Liver (tissue), 8 donors: ENCODE measurements at regions not wholly inside any gene's neighbourhood (a gene's known extent, or its start where the extent isn't known, plus 50 kb on each side); places are given as distances from the start of the nearest gene placed in this dataset.

Experiments used
- DNase-seq: peaks from one replicate; pipeline ENCODE4 v3.0.0-alpha.2; 2017; ENCODE audit warnings: low spot score
- H3K27ac ChIP-seq, 2 donors: one replicate each; pipeline ENCODE4 v1.7.0; 2013; ENCODE audit warnings: inconsistent platforms in 2 of 2, low read length in 2 of 2, control low read depth in 1 of 2, low read depth in 1 of 2, mild to moderate bottlenecking in 1 of 2
- H3K27me3 ChIP-seq, 4 donors: one replicate each; pipeline versions ENCODE4 v1.6.1 to v1.7.0; 2013; ENCODE audit warnings: low read length in 3 of 4, inconsistent platforms in 1 of 4, mild to moderate bottlenecking in 1 of 4, moderate library complexity in 1 of 4; ENCODE audit not compliant: control insufficient read depth in 4 of 4, insufficient read depth in 4 of 4
- H3K36me3 ChIP-seq, 4 donors: one replicate each; pipeline versions ENCODE4 v1.6.1 to v1.7.0; 2013; ENCODE audit warnings: low read length in 3 of 4, mild to moderate bottlenecking in 3 of 4, low read depth in 1 of 4, moderate library complexity in 1 of 4; ENCODE audit not compliant: control insufficient read depth in 4 of 4, insufficient read depth in 3 of 4
- H3K4me1 ChIP-seq, 4 donors: one replicate each; pipeline versions ENCODE4 v1.6.1 to v1.7.0; 2013; ENCODE audit warnings: low read length in 3 of 4, mild to moderate bottlenecking in 3 of 4, moderate library complexity in 1 of 4; ENCODE audit not compliant: control insufficient read depth in 4 of 4, insufficient read depth in 4 of 4
- H3K4me3 ChIP-seq, 3 donors: one replicate each; pipeline versions ENCODE4 v1.6.1 to v1.7.0; 2013; ENCODE audit warnings: low read length in 3 of 3, control low read depth in 1 of 3, low read depth in 1 of 3, mild to moderate bottlenecking in 1 of 3
- H3K9ac ChIP-seq, 2 donors: one replicate each; pipeline ENCODE4 v1.7.0; 2013; ENCODE audit warnings: low read length in 2 of 2, mild to moderate bottlenecking in 2 of 2, moderate library complexity in 2 of 2, control low read depth in 1 of 2, low read depth in 1 of 2
- H3K9me3 ChIP-seq, 4 donors: one replicate each; pipeline versions ENCODE4 v1.6.1 to v1.7.0; 2013; ENCODE audit warnings: low read length in 3 of 4; ENCODE audit not compliant: control insufficient read depth in 4 of 4
- FOXA1 ChIP-seq: IDR thresholded peaks from 2 replicates; pipeline ENCODE4 v1.6.1; 2016; ENCODE audit warnings: antibody characterized with exemption
- FOXA2 ChIP-seq: IDR thresholded peaks from 2 replicates; pipeline ENCODE4 v1.6.1; 2016; ENCODE audit warnings: antibody characterized with exemption
- GABPA ChIP-seq, 2 donors: IDR thresholded peaks in 1 of 2; conservative IDR thresholded peaks in 1 of 2; 2 replicates each; pipeline ENCODE4 v1.6.1; 2016; ENCODE audit warnings: antibody characterized with exemption in 2 of 2, mild to moderate bottlenecking in 1 of 2, moderate library complexity in 1 of 2
- HNF4G ChIP-seq: IDR thresholded peaks from 2 replicates; pipeline ENCODE4 v1.6.1; 2016; ENCODE audit warnings: antibody characterized with exemption
- JUND ChIP-seq, 2 donors: IDR thresholded peaks; 2 replicates each; pipeline ENCODE4 v1.6.1; 2016; ENCODE audit warnings: antibody characterized with exemption in 2 of 2
- RXRA ChIP-seq, 2 donors: IDR thresholded peaks; 2 replicates each; pipeline ENCODE4 v1.6.1; 2017 to 2018; ENCODE audit warnings: antibody characterized with exemption in 2 of 2, mild to moderate bottlenecking in 1 of 2
- SP1 ChIP-seq: IDR thresholded peaks from 2 replicates; pipeline ENCODE4 v1.6.1; 2018; ENCODE audit warnings: antibody characterized with exemption, mild to moderate bottlenecking
- TAF1 ChIP-seq: conservative IDR thresholded peaks from 2 replicates; pipeline ENCODE4 v1.6.1; 2016; ENCODE audit warnings: antibody characterized with exemption, mild to moderate bottlenecking
- YY1 ChIP-seq: IDR thresholded peaks from 2 replicates; pipeline ENCODE4 v1.6.1; 2016; ENCODE audit warnings: antibody characterized with exemption, mild to moderate bottlenecking
- WGBS: extraction: QIAGEN DNeasy Blood & Tissue Kit; methylation state at CpG from one replicate; pipeline ENCODE4 v1.1.7; 2013; 5-methylcytosine and 5-hydroxymethylcytosine counted together
- TF ChIP-seq, protein P1 (sequence below): IDR thresholded peaks from 2 replicates; pipeline ENCODE4 v1.6.1; 2016; ENCODE audit warnings: antibody characterized with exemption
- TF ChIP-seq, protein P2 (sequence below): IDR thresholded peaks from 2 replicates; pipeline ENCODE4 v1.6.1; 2016; ENCODE audit warnings: antibody characterized with exemption
- TF ChIP-seq, protein P3 (sequence below): fragments of 150-350 bp; IDR thresholded peaks from 2 replicates; pipeline ENCODE4 v1.5.1; 2017; ENCODE audit warnings: improper control_type of control experiment, low read depth, low read length; ENCODE audit not compliant: missing input control
- donor health status: healthy.
- donor health status: healthy.
- donor health status: healthy.
- donor health status: healthy.
- donor health status: healthy.

DNA sequence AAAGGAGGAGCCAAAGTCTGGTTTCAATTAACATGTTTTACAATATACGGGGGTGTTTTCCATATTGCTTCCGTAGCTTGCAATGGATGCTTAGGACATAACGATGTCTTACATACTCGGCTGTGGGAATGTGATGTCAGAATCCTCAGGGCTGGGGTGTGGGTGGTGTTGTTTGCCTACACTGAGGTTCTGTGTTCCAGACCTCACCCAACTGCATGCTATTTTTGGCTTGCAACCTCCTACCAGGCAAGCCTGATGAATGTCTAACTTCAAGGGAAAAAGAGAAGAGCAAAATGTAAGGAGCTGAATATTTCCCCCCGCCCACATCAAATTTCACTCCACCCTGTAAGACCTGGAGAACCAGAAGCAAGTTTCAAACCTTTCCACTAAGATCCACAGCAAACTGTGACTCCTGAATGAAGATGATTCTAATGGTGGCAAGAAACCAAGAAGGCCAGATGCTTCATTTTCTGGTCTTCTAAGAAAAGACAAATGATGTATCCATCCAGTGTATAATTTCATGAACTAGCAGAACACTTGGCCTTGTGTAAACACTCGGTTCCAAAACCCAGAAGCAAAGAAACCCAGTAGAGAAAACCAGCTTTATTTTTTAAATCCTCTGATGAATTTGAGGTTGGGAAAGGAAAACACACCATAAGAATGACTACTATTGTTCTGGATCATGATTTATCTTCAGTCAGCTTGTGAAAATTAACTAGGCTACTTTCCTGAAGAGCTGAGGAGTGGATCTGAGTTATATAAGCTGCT is 227.9 kb downstream of the DACT1 start:
- no peak for DNase-seq
- Histone ChIP-seq H3K4me1 (no peaks in the 10 kb centered on the region), H3K27me3 (no peaks in the 10 kb centered on the region)

DNA sequence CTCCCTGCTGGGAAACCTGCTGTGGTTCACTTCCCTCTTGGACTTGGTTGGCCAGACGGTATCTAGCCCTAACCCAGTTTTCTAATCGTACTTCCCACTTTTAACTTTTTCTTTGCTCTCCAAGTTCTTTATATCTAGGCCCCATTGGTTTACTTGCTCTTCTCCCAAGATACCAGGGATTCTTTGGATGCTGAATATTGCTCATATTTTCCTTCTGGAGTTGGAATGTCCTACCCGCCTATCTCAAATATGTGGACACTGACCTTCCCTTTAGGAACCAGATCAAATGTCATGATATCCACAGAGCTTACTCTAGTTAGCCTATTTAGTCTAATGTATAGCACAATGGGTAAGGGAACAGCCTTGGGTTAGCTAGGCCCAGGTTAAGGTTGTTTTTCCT is 228.6 kb downstream of the DACT1 start:
- peak in 1 of 2 donors; percentile 21 for TF ChIP-seq JUND (IDR thresholded peaks at IDR 0.05)
- TF ChIP-seq SP1: no peak
- no peak for TF ChIP-seq RXRA (IDR thresholded peaks at IDR 0.05)
- TF ChIP-seq, protein P1, sequence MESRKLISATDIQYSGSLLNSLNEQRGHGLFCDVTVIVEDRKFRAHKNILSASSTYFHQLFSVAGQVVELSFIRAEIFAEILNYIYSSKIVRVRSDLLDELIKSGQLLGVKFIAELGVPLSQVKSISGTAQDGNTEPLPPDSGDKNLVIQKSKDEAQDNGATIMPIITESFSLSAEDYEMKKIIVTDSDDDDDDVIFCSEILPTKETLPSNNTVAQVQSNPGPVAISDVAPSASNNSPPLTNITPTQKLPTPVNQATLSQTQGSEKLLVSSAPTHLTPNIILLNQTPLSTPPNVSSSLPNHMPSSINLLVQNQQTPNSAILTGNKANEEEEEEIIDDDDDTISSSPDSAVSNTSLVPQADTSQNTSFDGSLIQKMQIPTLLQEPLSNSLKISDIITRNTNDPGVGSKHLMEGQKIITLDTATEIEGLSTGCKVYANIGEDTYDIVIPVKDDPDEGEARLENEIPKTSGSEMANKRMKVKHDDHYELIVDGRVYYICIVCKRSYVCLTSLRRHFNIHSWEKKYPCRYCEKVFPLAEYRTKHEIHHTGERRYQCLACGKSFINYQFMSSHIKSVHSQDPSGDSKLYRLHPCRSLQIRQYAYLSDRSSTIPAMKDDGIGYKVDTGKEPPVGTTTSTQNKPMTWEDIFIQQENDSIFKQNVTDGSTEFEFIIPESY: no peak
- no peak for TF ChIP-seq YY1
- Histone ChIP-seq H3K4me3 (no peak overlapping the region), H3K4me1 (no peaks in the 10 kb centered on the region), H3K9me3 (no peaks in the 10 kb centered on the region), H3K9ac (no peak overlapping the region), H3K27ac (no peak overlapping the region), H3K36me3 (no peaks in the 10 kb centered on the region), H3K27me3 (no peaks in the 10 kb centered on the region)
- 78% methylated on average over 3 of the region's 3 CpGs for WGBS
- DNase-seq: no peak

More for the DNA sequence above, 227.9 kb downstream of the DACT1 start:
- H3K36me3 ChIP-seq: no peaks in the 10 kb centered on the region
- 87% methylated on average over 6 of the region's 6 CpGs for WGBS
- no peaks in the 10 kb centered on the region for H3K9me3 ChIP-seq
- no peak overlapping the region for H3K4me3 ChIP-seq
- TF ChIP-seq JUND (IDR thresholded peaks at IDR 0.05) (no peak), RXRA (IDR thresholded peaks at IDR 0.05) (no peak), GABPA (IDR thresholded peaks at IDR 0.05 in 1 of 2, conservative IDR thresholded peaks at IDR 0.05 in 1 of 2) (no peak), TAF1 (no peak), HNF4G (no peak), YY1 (no peak), FOXA1 (no peak), FOXA2 (no peak)
- TF ChIP-seq, protein P2, sequence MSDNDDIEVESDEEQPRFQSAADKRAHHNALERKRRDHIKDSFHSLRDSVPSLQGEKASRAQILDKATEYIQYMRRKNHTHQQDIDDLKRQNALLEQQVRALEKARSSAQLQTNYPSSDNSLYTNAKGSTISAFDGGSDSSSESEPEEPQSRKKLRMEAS: no peak
- TF ChIP-seq, protein P3, sequence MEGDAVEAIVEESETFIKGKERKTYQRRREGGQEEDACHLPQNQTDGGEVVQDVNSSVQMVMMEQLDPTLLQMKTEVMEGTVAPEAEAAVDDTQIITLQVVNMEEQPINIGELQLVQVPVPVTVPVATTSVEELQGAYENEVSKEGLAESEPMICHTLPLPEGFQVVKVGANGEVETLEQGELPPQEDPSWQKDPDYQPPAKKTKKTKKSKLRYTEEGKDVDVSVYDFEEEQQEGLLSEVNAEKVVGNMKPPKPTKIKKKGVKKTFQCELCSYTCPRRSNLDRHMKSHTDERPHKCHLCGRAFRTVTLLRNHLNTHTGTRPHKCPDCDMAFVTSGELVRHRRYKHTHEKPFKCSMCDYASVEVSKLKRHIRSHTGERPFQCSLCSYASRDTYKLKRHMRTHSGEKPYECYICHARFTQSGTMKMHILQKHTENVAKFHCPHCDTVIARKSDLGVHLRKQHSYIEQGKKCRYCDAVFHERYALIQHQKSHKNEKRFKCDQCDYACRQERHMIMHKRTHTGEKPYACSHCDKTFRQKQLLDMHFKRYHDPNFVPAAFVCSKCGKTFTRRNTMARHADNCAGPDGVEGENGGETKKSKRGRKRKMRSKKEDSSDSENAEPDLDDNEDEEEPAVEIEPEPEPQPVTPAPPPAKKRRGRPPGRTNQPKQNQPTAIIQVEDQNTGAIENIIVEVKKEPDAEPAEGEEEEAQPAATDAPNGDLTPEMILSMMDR: no peak
- TF ChIP-seq, protein P1: no peak
- no peak overlapping the region for H3K9ac ChIP-seq
- no peak overlapping the region for H3K27ac ChIP-seq
